SK-N-SH treated with all-trans-retinoic acid at 6 μM for 48 hours (cell line): ENCODE measurements at regions not wholly inside any gene's neighbourhood (a gene's known extent, or its start where the extent isn't known, plus 50 kb on each side); places are given as distances from the start of the nearest gene placed in this dataset.
"Not testable (repeated sequence)": the region's sequence is repeated elsewhere in the genome, so short reads cannot be mapped to it uniquely, and the experiment has no call there.

Source experiments
- ATAC-seq: fragments of 200-7000 bp; cut with Tn5 transposase; 3 replicates; pipeline ENCODE4 v1.9.1; 2020; ENCODE audit warnings: mild to moderate bottlenecking, moderate library complexity
- ARNTL ChIP-seq: fragments of 450-650 bp; formaldehyde crosslinking; IDR thresholded peaks from 2 replicates; pipeline ENCODE4 v1.5.0; 2020; ENCODE audit warnings: low read depth, mild to moderate bottlenecking, moderate library complexity, borderline replicate concordance
- BACH2 ChIP-seq: fragments of 250-450 bp; sonication (Bioruptor Pico); IDR thresholded peaks from 2 replicates; pipeline ENCODE4 v1.9.0; 2021; ENCODE audit warnings: mild to moderate bottlenecking, borderline replicate concordance
- CREB5 ChIP-seq: fragments of 250-450 bp; sonication (Bioruptor Pico); IDR thresholded peaks from 2 replicates; pipeline ENCODE4 v1.5.1; 2020; ENCODE audit warnings: low read depth, mild to moderate bottlenecking, moderate library complexity
- CSDC2 ChIP-seq: fragments of 250-450 bp; sonication (Bioruptor Pico); IDR thresholded peaks from 2 replicates; pipeline ENCODE4 v1.5.0; 2020; ENCODE audit warnings: mild to moderate bottlenecking, moderate library complexity
- CSRNP3 ChIP-seq: fragments of 250-450 bp; sonication (Bioruptor Pico); IDR thresholded peaks from 2 replicates; pipeline ENCODE4 v1.5.1; 2021; ENCODE audit warnings: mild to moderate bottlenecking, moderate library complexity
- ESRRG ChIP-seq: fragments of 250-450 bp; sonication (Bioruptor Pico); IDR thresholded peaks from 2 replicates; pipeline ENCODE4 v1.6.1; 2021; ENCODE audit warnings: mild to moderate bottlenecking
- GLIS3 ChIP-seq: fragments of 250-450 bp; sonication (Bioruptor Pico); IDR thresholded peaks from 2 replicates; pipeline ENCODE4 v1.5.0; 2020; ENCODE audit warnings: mild to moderate bottlenecking, moderate library complexity
- OSR1 ChIP-seq: fragments of 250-450 bp; sonication (Bioruptor Pico); IDR thresholded peaks from 2 replicates; pipeline ENCODE4 v1.8.0; 2022; ENCODE audit warnings: moderate library complexity, mild to moderate bottlenecking, inconsistent platforms
- PATZ1 ChIP-seq: fragments of 250-450 bp; sonication (Bioruptor Pico); IDR thresholded peaks from 2 replicates; pipeline ENCODE4 v1.8.0; 2020; ENCODE audit warnings: mild to moderate bottlenecking, moderate library complexity, borderline replicate concordance
- PPARA ChIP-seq: fragments of 250-450 bp; sonication (Bioruptor Pico); IDR thresholded peaks from 2 replicates; pipeline ENCODE4 v1.5.0; 2020; ENCODE audit warnings: mild to moderate bottlenecking, borderline replicate concordance
- RARB ChIP-seq: fragments of 250-450 bp; sonication (Bioruptor Pico); IDR thresholded peaks from 2 replicates; pipeline ENCODE4 v1.8.0; 2021; ENCODE audit warnings: mild to moderate bottlenecking, moderate library complexity
- SNAI2 ChIP-seq: fragments of 250-450 bp; sonication (Bioruptor Pico); IDR thresholded peaks from 2 replicates; pipeline ENCODE4 v1.5.0; 2020; ENCODE audit warnings: mild to moderate bottlenecking, moderate library complexity
- TCF4 ChIP-seq: fragments of 250-450 bp; sonication (Bioruptor Pico); IDR thresholded peaks from 2 replicates; pipeline ENCODE4 v1.8.0; 2021; ENCODE audit warnings: mild to moderate bottlenecking, moderate library complexity, borderline replicate concordance
- TOX ChIP-seq: fragments of 250-450 bp; sonication (Bioruptor Pico); IDR thresholded peaks from 2 replicates; pipeline ENCODE4 v1.8.0; 2021; ENCODE audit warnings: mild to moderate bottlenecking, moderate library complexity, borderline replicate concordance
- TSHZ2 ChIP-seq: fragments of 250-450 bp; sonication (Bioruptor Pico); IDR thresholded peaks from 2 replicates; pipeline ENCODE4 v1.5.0; 2020; ENCODE audit warnings: mild to moderate bottlenecking, moderate library complexity
- ZC3H10 ChIP-seq: fragments of 250-450 bp; sonication (Bioruptor Pico); IDR thresholded peaks from 2 replicates; pipeline ENCODE4 v1.5.1; 2021; ENCODE audit warnings: mild to moderate bottlenecking, moderate library complexity
- ZFP3 ChIP-seq: fragments of 250-450 bp; sonication (Bioruptor Pico); IDR thresholded peaks from 2 replicates; pipeline ENCODE4 v1.5.0; 2020; ENCODE audit warnings: mild to moderate bottlenecking, moderate library complexity
- ZFP30 ChIP-seq: fragments of 450-650 bp; formaldehyde crosslinking; IDR thresholded peaks from 2 replicates; pipeline ENCODE4 v1.5.0; 2022; ENCODE audit warnings: mild to moderate bottlenecking, moderate library complexity
- ZNF565 ChIP-seq: fragments of 450-650 bp; formaldehyde crosslinking; conservative IDR thresholded peaks from 2 replicates; pipeline ENCODE4 v1.5.0; 2020; ENCODE audit warnings: low read depth, mild to moderate bottlenecking, moderate library complexity
- ZNF70 ChIP-seq: fragments of 450-650 bp; formaldehyde crosslinking; IDR thresholded peaks from 2 replicates; pipeline ENCODE4 v1.5.0; 2020; ENCODE audit warnings: mild to moderate bottlenecking, moderate library complexity
- ZNF8 ChIP-seq: fragments of 450-650 bp; formaldehyde crosslinking; IDR thresholded peaks from 2 replicates; pipeline ENCODE4 v1.5.0; 2020; ENCODE audit warnings: mild to moderate bottlenecking, moderate library complexity

GRCh38 chr4:187908731-187909130 lies 86.8 kb upstream of the ZFP42 start:
- ATAC-seq, result no peak
- no peak for TF ChIP-seq ZNF70 (CRISPR knock-in tag)
- TF ChIP-seq ZC3H10, result no peak
- no peak for TF ChIP-seq TOX (CRISPR knock-in tag)
- no peak for TF ChIP-seq PATZ1 (CRISPR knock-in tag)
- no peak for TF ChIP-seq CSRNP3 (CRISPR knock-in tag)
- no peak for TF ChIP-seq RARB
- TF ChIP-seq CSDC2 (CRISPR knock-in tag), result no peak
- no peak for TF ChIP-seq TCF4 (CRISPR knock-in tag)
- TF ChIP-seq PPARA (CRISPR knock-in tag), result no peak
- TF ChIP-seq BACH2 (CRISPR knock-in tag), result no peak
- TF ChIP-seq CREB5 (CRISPR knock-in tag), result no peak
- TF ChIP-seq SNAI2 (CRISPR knock-in tag), result no peak
- no peak for TF ChIP-seq TSHZ2 (CRISPR knock-in tag)
- no peak for TF ChIP-seq ARNTL (CRISPR knock-in tag)
- no peak for TF ChIP-seq GLIS3 (CRISPR knock-in tag)
- TF ChIP-seq ZNF565 (CRISPR knock-in tag), result no peak
- TF ChIP-seq ZFP30, result no peak
- no peak for TF ChIP-seq OSR1 (CRISPR knock-in tag)

- no peak for ATAC-seq
- TF ChIP-seq OSR1 (CRISPR knock-in tag), result no peak
- TF ChIP-seq CSDC2 (CRISPR knock-in tag), result no peak
- TF ChIP-seq GLIS3 (CRISPR knock-in tag), result no peak
- TF ChIP-seq CREB5 (CRISPR knock-in tag), result no peak
- TF ChIP-seq ZNF8 (CRISPR knock-in tag), result no peak
- TF ChIP-seq TOX (CRISPR knock-in tag), result no peak
- TF ChIP-seq ESRRG, result no peak
- TF ChIP-seq TCF4 (CRISPR knock-in tag), result no peak
- no peak for TF ChIP-seq ZNF565 (CRISPR knock-in tag)
- TF ChIP-seq BACH2 (CRISPR knock-in tag), result no peak
- no peak for TF ChIP-seq ZFP3 (CRISPR knock-in tag)
- no peak for TF ChIP-seq ZNF70 (CRISPR knock-in tag)
- no peak for TF ChIP-seq ARNTL (CRISPR knock-in tag)
These were observed 84.8 kb upstream of the ZFP42 start for GRCh38 chr4:187910741-187911140.

GRCh38 chr4:187915406-187915805 lies 80.2 kb upstream of the ZFP42 start:
- ATAC-seq, result not testable (repeated sequence)
